HCT116 (cell line): ENCODE measurements at regions not wholly inside any gene's neighbourhood (a gene's known extent, or its start where the extent isn't known, plus 50 kb on each side); places are given as distances from the start of the nearest gene placed in this dataset.

ENCODE experiments used
- ATAC-seq: fragments of 200-7000 bp; cut with Tn5 transposase; 2 replicates; pipeline ENCODE4 v1.9.1; 2020; ENCODE audit warnings: mild to moderate bottlenecking, moderate library complexity
- BruUV-seq: library from RNA; stranded (reverse); fragments of 400-500 nt; replicated peaks from 2 replicates; lab custom pipeline; 2021; lab: Mats Ljungman, UMichigan
- CTCF ChIA-PET: fragments of 300-600 bp; sonication (Branson Sonifier 250); formaldehyde crosslinking; loops from one replicate; lab custom pipeline; 2021; ENCODE audit warnings: antibody characterized with exemption; lab: Charles Lee
- POLR2A ChIA-PET: fragments of 300-600, 350-600 bp; sonication (Branson Sonifier 250); formaldehyde crosslinking; loops from one replicate; lab custom pipeline; 2021; ENCODE audit warnings: antibody characterized with exemption; lab: Charles Lee
- RAD21 ChIA-PET, 2 experiments: fragments of 300-600 bp; sonication (Branson Sonifier 250); formaldehyde crosslinking; loops; one replicate each; lab custom pipeline; 2023; ENCODE audit warnings: low total read pairs in 2 of 2; ENCODE audit not compliant: uncharacterized antibody in 2 of 2, unreplicated experiment in 2 of 2, low non-redundant PET in 1 of 2; lab: Charles Lee
- DNase-seq: peaks from one replicate; pipeline ENCODE4 v3.0.0-alpha.2; 2010; ENCODE audit warnings: low read depth, low spot score
- H2AFZ ChIP-seq: fragments of 200-600 bp; shearing (Covaris generic), sonication (generic); 2 replicates; pipeline ENCODE4 v1.6.1; 2017; ENCODE audit warnings: low read depth, mixed run types, mixed read lengths, antibody characterized with exemption, low read length; ENCODE audit not compliant: poor library complexity, severe bottlenecking
- H3K27ac ChIP-seq: 2 replicates; pipeline ENCODE4 v1.5.1; 2012; ENCODE audit warnings: low read depth, low read length
- H3K27me3 ChIP-seq: fragments of 200-600 bp; sonication (generic); 2 replicates; pipeline ENCODE4 v1.6.1; 2016; ENCODE audit warnings: mixed run types, low read length, mixed read lengths; ENCODE audit not compliant: insufficient read depth
- H3K36me3 ChIP-seq, 2 experiments: fragments of 200-500 bp in 1 of 2; fragments of 200-600 bp in 1 of 2; sonication (Bioruptor generic) in 1 of 2; sonication (generic) in 1 of 2; 2 replicates each; pipeline versions ENCODE4 v1.5.1 to v1.6.1; 2014 to 2016; ENCODE audit warnings: low read length in 2 of 2, inconsistent platforms in 1 of 2, mixed read lengths in 1 of 2, mixed run types in 1 of 2; ENCODE audit not compliant: insufficient read depth in 2 of 2, control insufficient read depth in 1 of 2
- H3K4me1 ChIP-seq, 2 experiments: fragments of 200-600 bp in 1 of 2; sonication (generic) in 1 of 2; 2 replicates each; pipeline versions ENCODE4 v1.5.1 to v1.6.1; 2012 to 2017; ENCODE audit warnings: low read length in 2 of 2, inconsistent platforms in 1 of 2, mild to moderate bottlenecking in 1 of 2, mixed read lengths in 1 of 2, mixed run types in 1 of 2, moderate library complexity in 1 of 2; ENCODE audit not compliant: insufficient read depth in 2 of 2, control insufficient read depth in 1 of 2
- H3K4me2 ChIP-seq: fragments of 200-600 bp; sonication (generic); 2 replicates; pipeline ENCODE4 v1.6.1; 2017; ENCODE audit warnings: mixed run types, low read length, mixed read lengths
- H3K4me3 ChIP-seq, 2 experiments: fragments of 200-600 bp in 1 of 2; sonication (generic) in 1 of 2; replicated peaks in 1 of 2; 2 replicates each; pipeline ENCODE4 v1.5.1; 2011 to 2016; ENCODE audit warnings: low read length in 2 of 2, control low read depth in 1 of 2, low read depth in 1 of 2, mild to moderate bottlenecking in 1 of 2, mixed read lengths in 1 of 2, mixed run types in 1 of 2
- H3K79me2 ChIP-seq: fragments of 200-600 bp; sonication (generic); 2 replicates; pipeline ENCODE4 v1.6.1; 2017; ENCODE audit warnings: mild to moderate bottlenecking, mixed run types, low read length, moderate library complexity, mixed read lengths; ENCODE audit not compliant: insufficient read depth
- H3K9ac ChIP-seq: fragments of 200-600 bp; sonication (generic); 2 replicates; pipeline ENCODE4 v1.6.1; 2016; ENCODE audit warnings: low read length, mixed read lengths
- H3K9me2 ChIP-seq: fragments of 200-600 bp; sonication (generic), shearing (Covaris generic); 2 replicates; pipeline ENCODE4 v1.6.1; 2017; ENCODE audit warnings: mixed run types, mild to moderate bottlenecking, moderate library complexity; ENCODE audit not compliant: insufficient read depth
- H3K9me3 ChIP-seq, 2 experiments: fragments of 200-500 bp in 1 of 2; fragments of 200-600 bp in 1 of 2; sonication (Bioruptor generic) in 1 of 2; sonication (generic) in 1 of 2; 2 replicates each; pipeline ENCODE4 v1.6.1; 2014 to 2017; ENCODE audit warnings: low read length in 2 of 2, mixed read lengths in 2 of 2, inconsistent platforms in 1 of 2, low read depth in 1 of 2, mild to moderate bottlenecking in 1 of 2, mixed run types in 1 of 2, moderate library complexity in 1 of 2; ENCODE audit not compliant: control insufficient read depth in 1 of 2, insufficient read depth in 1 of 2
- H4K20me1 ChIP-seq: fragments of 200-600 bp; sonication (generic), shearing (Covaris generic); 2 replicates; pipeline ENCODE4 v1.6.1; 2017; ENCODE audit warnings: mixed run types, mild to moderate bottlenecking, moderate library complexity; ENCODE audit not compliant: insufficient read depth
- EGR1 ChIP-seq: IDR thresholded peaks from 2 replicates; pipeline ENCODE4 v1.6.1; 2012; ENCODE audit warnings: low read depth
- ELF1 ChIP-seq: IDR thresholded peaks from 2 replicates; pipeline ENCODE4 v1.6.1; 2012; ENCODE audit warnings: low read depth, borderline replicate concordance
- EZH2 ChIP-seq: fragments of 200-600 bp; sonication (generic); IDR thresholded peaks from 2 replicates; pipeline ENCODE4 v1.6.1; 2017; ENCODE audit warnings: antibody characterized with exemption, mixed run types
- EZH2phosphoT487 ChIP-seq: fragments of 200-600 bp; IDR thresholded peaks from 2 replicates; pipeline ENCODE4 v1.6.1; 2018; ENCODE audit warnings: antibody characterized with exemption, borderline replicate concordance
- FOSL1 ChIP-seq: IDR thresholded peaks from 2 replicates; pipeline ENCODE4 v1.6.1; 2012; ENCODE audit warnings: low read depth
- JUND ChIP-seq: IDR thresholded peaks from 2 replicates; pipeline ENCODE4 v1.6.1; 2012
- RAD21 ChIP-seq: IDR thresholded peaks from 2 replicates; pipeline ENCODE4 v1.6.1; 2012; ENCODE audit warnings: low read depth, mild to moderate bottlenecking
- SP1 ChIP-seq: IDR thresholded peaks from 2 replicates; pipeline ENCODE4 v1.6.1; 2012; ENCODE audit warnings: low read depth
- ZFX ChIP-seq: fragments of 450-650 bp; IDR thresholded peaks from 2 replicates; pipeline ENCODE4 v1.6.1; 2017
- intact Hi-C: fragments of 100-400 bp; cut with micrococcal nuclease; formaldehyde crosslinking; loops from 2 replicates; pipeline ENCODE4 v1.10.0; 2022
- TF ChIP-seq, protein P1 (sequence below): IDR thresholded peaks from 2 replicates; pipeline ENCODE4 v1.6.1; 2011; ENCODE audit warnings: mild to moderate bottlenecking, low read length, moderate library complexity; ENCODE audit not compliant: insufficient replicate concordance; ENCODE audit errors: extremely low read depth
- TF ChIP-seq, protein P2 (sequence below): IDR thresholded peaks from 2 replicates; pipeline ENCODE4 v1.6.1; 2012; ENCODE audit warnings: low read depth
- TF ChIP-seq, protein P3 (sequence below): IDR thresholded peaks from 2 replicates; pipeline ENCODE4 v1.6.1; 2012
- TF ChIP-seq, protein P4 (sequence below): IDR thresholded peaks from 2 replicates; pipeline ENCODE4 v1.6.1; 2012

DNA sequence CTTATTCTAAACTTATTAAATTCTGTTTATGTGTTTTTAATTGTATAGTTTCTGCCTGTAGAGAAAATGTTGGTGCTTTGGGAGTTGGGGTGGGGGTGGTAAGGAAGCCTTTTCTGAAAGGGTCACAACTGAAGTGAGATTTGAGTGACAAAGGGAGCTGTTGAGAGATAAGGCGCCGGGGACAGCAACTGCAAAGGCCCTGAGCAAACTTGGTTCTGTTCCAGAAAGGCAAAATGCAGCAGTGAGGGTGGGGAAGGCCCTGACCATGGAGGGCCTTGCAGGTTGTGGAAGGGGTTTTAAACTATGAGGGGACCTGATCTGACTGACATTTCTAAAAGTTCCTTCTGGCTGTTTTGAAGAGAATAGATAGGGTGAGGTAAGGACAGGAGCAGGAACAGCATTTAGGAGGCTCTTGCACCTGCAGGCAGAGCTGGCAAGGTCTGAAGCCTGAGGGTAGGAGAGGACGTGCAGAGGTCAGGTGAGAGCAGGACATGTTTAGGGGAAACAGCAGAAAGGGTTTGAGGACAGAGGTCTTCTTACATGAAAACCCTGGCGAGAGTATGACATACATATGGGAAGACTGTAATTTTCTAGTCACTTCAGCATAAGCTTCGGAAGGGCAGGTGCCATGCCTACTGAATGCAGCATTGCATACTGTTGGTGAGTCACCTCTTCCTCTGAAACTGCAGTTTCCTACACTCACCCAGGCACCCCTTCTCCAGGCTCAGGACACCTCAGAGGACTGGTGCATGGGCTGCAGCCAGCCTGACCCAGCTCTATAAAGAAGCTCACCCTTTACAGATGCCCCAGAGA, 190.7 kb downstream of the SNX19 start:
- TF ChIP-seq EZH2 (no peak), EZH2phosphoT487 (no peak), EGR1 (no peak), ZFX (no peak), FOSL1 (no peak), JUND (no peak), SP1 (no peak), RAD21 (no peak), ELF1 (no peak)
- TF ChIP-seq, protein P1, sequence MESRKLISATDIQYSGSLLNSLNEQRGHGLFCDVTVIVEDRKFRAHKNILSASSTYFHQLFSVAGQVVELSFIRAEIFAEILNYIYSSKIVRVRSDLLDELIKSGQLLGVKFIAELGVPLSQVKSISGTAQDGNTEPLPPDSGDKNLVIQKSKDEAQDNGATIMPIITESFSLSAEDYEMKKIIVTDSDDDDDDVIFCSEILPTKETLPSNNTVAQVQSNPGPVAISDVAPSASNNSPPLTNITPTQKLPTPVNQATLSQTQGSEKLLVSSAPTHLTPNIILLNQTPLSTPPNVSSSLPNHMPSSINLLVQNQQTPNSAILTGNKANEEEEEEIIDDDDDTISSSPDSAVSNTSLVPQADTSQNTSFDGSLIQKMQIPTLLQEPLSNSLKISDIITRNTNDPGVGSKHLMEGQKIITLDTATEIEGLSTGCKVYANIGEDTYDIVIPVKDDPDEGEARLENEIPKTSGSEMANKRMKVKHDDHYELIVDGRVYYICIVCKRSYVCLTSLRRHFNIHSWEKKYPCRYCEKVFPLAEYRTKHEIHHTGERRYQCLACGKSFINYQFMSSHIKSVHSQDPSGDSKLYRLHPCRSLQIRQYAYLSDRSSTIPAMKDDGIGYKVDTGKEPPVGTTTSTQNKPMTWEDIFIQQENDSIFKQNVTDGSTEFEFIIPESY: no peak
- TF ChIP-seq, protein P2, sequence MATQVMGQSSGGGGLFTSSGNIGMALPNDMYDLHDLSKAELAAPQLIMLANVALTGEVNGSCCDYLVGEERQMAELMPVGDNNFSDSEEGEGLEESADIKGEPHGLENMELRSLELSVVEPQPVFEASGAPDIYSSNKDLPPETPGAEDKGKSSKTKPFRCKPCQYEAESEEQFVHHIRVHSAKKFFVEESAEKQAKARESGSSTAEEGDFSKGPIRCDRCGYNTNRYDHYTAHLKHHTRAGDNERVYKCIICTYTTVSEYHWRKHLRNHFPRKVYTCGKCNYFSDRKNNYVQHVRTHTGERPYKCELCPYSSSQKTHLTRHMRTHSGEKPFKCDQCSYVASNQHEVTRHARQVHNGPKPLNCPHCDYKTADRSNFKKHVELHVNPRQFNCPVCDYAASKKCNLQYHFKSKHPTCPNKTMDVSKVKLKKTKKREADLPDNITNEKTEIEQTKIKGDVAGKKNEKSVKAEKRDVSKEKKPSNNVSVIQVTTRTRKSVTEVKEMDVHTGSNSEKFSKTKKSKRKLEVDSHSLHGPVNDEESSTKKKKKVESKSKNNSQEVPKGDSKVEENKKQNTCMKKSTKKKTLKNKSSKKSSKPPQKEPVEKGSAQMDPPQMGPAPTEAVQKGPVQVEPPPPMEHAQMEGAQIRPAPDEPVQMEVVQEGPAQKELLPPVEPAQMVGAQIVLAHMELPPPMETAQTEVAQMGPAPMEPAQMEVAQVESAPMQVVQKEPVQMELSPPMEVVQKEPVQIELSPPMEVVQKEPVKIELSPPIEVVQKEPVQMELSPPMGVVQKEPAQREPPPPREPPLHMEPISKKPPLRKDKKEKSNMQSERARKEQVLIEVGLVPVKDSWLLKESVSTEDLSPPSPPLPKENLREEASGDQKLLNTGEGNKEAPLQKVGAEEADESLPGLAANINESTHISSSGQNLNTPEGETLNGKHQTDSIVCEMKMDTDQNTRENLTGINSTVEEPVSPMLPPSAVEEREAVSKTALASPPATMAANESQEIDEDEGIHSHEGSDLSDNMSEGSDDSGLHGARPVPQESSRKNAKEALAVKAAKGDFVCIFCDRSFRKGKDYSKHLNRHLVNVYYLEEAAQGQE: no peak
- TF ChIP-seq, protein P3, sequence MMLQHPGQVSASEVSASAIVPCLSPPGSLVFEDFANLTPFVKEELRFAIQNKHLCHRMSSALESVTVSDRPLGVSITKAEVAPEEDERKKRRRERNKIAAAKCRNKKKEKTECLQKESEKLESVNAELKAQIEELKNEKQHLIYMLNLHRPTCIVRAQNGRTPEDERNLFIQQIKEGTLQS: no peak
- TF ChIP-seq, protein P4, sequence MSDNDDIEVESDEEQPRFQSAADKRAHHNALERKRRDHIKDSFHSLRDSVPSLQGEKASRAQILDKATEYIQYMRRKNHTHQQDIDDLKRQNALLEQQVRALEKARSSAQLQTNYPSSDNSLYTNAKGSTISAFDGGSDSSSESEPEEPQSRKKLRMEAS: no peak
- BruUV-seq: no TSS peak
- Histone ChIP-seq H4K20me1 (no peaks in the 10 kb centered on the region), H3K4me1 (no peaks in the 10 kb centered on the region), H3K9me3 (no peaks in the 10 kb centered on the region), H2AFZ (no peak overlapping the region), H3K4me2 (no peak overlapping the region), H3K27ac (no peak overlapping the region), H3K4me3 (no peak overlapping the region), H3K9me2 (no peaks in the 10 kb centered on the region), H3K9ac (no peak overlapping the region), H3K79me2 (no peaks in the 10 kb centered on the region), H3K36me3 (no peaks in the 10 kb centered on the region), H3K27me3 (peaks cover 5% of the 10 kb centered on the region; the same call in 1 of the 2 replicates)
- DNase-seq (no peak), ATAC-seq (no peak)
- ChIA-PET POLR2A (no interaction called here), CTCF (no interaction called here), RAD21 (no interaction called here)
- intact Hi-C loops: no loop called here
